ENCODE measurements at regions not wholly inside any gene's neighbourhood (a gene's known extent, or its start where the extent isn't known, plus 50 kb on each side); places are given as distances from the start of the nearest gene placed in this dataset.

- peaks cover 0 to 8% (median 0%) of the 10 kb centered on the region in 9 donors for H3K4me1 ChIP-seq
- no peak overlapping the region for H3K27ac ChIP-seq
- H3K36me3 ChIP-seq = no peaks in the 10 kb centered on the region
- no peaks in the 10 kb centered on the region for H3K27me3 ChIP-seq
- no peaks in the 10 kb centered on the region for H3K9me3 ChIP-seq
- no peak for ATAC-seq
- TF ChIP-seq, protein P1, sequence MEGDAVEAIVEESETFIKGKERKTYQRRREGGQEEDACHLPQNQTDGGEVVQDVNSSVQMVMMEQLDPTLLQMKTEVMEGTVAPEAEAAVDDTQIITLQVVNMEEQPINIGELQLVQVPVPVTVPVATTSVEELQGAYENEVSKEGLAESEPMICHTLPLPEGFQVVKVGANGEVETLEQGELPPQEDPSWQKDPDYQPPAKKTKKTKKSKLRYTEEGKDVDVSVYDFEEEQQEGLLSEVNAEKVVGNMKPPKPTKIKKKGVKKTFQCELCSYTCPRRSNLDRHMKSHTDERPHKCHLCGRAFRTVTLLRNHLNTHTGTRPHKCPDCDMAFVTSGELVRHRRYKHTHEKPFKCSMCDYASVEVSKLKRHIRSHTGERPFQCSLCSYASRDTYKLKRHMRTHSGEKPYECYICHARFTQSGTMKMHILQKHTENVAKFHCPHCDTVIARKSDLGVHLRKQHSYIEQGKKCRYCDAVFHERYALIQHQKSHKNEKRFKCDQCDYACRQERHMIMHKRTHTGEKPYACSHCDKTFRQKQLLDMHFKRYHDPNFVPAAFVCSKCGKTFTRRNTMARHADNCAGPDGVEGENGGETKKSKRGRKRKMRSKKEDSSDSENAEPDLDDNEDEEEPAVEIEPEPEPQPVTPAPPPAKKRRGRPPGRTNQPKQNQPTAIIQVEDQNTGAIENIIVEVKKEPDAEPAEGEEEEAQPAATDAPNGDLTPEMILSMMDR (IDR thresholded peaks at IDR 0.05) = no peak
- DNase-seq = no peak
- intact Hi-C loops (cut with DNase I) = no loop called here
- no peak overlapping the region for H3K4me3 ChIP-seq
Observed at GRCh38 chr1:232271299-232271698, 358.6 kb downstream of the SIPA1L2 start.

DNA sequence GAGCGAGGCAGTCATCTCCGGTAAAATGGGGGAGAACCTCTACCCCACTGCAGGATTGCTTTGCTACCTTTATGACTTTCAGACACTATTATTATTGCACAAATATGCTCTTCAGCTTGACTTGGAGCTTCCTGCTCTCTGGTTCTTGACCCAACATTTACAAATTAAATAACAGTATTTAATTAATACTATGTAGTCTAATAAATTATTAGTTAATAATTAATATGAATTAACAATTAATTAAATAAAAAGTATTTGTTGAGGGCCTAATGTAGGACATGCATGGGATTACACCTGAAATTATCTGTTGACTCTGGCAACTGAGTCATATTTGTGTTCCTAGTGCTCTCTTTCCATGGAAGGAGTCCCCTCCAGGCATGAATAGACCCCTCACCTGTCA is 359.9 kb downstream of the SIPA1L2 start:
- Histone ChIP-seq H3K27me3 (no peaks in the 10 kb centered on the region), H3K4me1 (peaks cover 0 to 8% (median 0%) of the 10 kb centered on the region in 9 donors), H3K27ac (no peak overlapping the region), H3K9me3 (no peaks in the 10 kb centered on the region), H3K36me3 (no peaks in the 10 kb centered on the region), H3K4me3 (no peak overlapping the region)
- intact Hi-C loops (cut with DNase I) = no loop called here
- ATAC-seq = no peak
- TF ChIP-seq, protein P1 (IDR thresholded peaks at IDR 0.05) = no peak
- 96 to 98% methylated on average over 2 of the region's 2 CpGs for WGBS, 2 donors
- no peak for DNase-seq

DNA sequence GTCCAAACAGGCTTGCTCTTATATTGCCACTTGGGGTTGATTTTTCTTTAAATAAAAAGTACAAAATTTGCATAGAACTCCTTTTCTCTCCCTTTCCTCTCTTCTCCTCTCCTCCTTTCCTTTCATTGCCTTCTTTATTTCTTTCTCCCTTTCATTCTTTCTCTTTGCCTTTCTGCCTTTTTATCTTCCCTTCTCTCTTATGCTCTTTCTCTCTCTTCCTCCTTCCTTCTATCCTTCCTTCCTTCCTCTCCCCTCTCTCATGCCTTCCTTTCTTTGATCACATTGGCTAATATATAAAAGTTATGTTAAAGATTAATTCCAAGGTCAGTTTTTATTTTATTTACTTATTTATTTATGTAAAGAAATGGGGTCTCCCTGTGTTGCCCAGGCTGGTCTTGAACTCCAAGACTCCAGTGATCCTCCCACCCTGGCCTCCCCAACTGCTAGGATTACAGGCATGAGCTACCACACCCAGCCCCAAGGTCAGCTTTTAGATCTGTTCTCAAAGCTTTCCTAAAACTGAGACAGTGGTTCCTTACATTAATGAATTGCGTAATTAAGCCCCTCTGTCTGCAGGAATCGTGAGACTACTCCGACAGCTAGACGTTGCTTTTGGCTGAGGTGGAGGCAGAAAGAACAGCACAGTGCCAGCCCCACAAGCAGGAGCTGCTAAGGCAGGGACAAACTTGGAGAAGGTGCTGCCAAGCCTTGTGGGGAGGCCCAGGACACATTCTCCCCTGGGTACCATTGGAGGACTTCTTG is 361.9 kb downstream of the SIPA1L2 start:
- intact Hi-C loops (cut with DNase I) = no loop called here
- no peak for DNase-seq
- TF ChIP-seq, protein P1 (IDR thresholded peaks at IDR 0.05) = no peak
- H3K4me3 ChIP-seq = no peak overlapping the region
- H3K4me1 ChIP-seq = peaks cover 0 to 8% (median 0%) of the 10 kb centered on the region in 9 donors
- H3K9me3 ChIP-seq = no peaks in the 10 kb centered on the region
- H3K27ac ChIP-seq = no peak overlapping the region
- WGBS, 2 donors = 89 to 92% methylated on average over 4 of the region's 4 CpGs
- no peaks in the 10 kb centered on the region for H3K36me3 ChIP-seq
- no peaks in the 10 kb centered on the region for H3K27me3 ChIP-seq
- ATAC-seq = no peak

GRCh38 chr1:232267092-232267836 is 362.7 kb downstream of the SIPA1L2 start:
- WGBS, 2 donors = 88 to 89% methylated on average over 5 of the region's 5 CpGs
- DNase-seq (no peak), ATAC-seq (no peak)
- H3K9me3 ChIP-seq = no peaks in the 10 kb centered on the region
- H3K27ac ChIP-seq = no peak overlapping the region
- H3K36me3 ChIP-seq = no peaks in the 10 kb centered on the region
- no peaks in the 10 kb centered on the region for H3K27me3 ChIP-seq
- no peak overlapping the region for H3K4me3 ChIP-seq
- TF ChIP-seq, protein P1 (IDR thresholded peaks at IDR 0.05) = no peak
- intact Hi-C loops (cut with DNase I) = no loop called here
- peaks cover 0 to 3% (median 0%) of the 10 kb centered on the region in 9 donors for H3K4me1 ChIP-seq
